Neural crest cell (in vitro differentiated cells): ENCODE measurements at regions not wholly inside any gene's neighbourhood (a gene's known extent, or its start where the extent isn't known, plus 50 kb on each side); places are given as distances from the start of the nearest gene placed in this dataset.

Experiments used
- DNase-seq: peaks from one replicate; pipeline ENCODE4 v3.0.0; 2021; ENCODE audit warnings: low read depth, mixed read lengths, low spot score
- H3K27ac Mint-ChIP-seq: one replicate; pipeline ENCODE4 v1.8.0; 2021; ENCODE audit warnings: mild to moderate bottlenecking, mixed read lengths; ENCODE audit not compliant: unreplicated experiment
- H3K27me3 Mint-ChIP-seq: 2 replicates; pipeline ENCODE4 v1.8.0; 2021; ENCODE audit warnings: low read depth, mild to moderate bottlenecking, mixed read lengths
- H3K36me3 Mint-ChIP-seq: 2 replicates; pipeline ENCODE4 v1.8.0; 2021; ENCODE audit warnings: low read depth, mild to moderate bottlenecking, mixed read lengths
- H3K4me1 Mint-ChIP-seq: 2 replicates; pipeline ENCODE4 v1.8.0; 2021; ENCODE audit warnings: mixed read lengths
- H3K4me3 Mint-ChIP-seq: one replicate; pipeline ENCODE4 v1.8.0; 2021; ENCODE audit warnings: mild to moderate bottlenecking, mixed read lengths
- H3K9me3 Mint-ChIP-seq: 2 replicates; pipeline ENCODE4 v1.8.0; 2021; ENCODE audit warnings: mixed read lengths
- CTCF ChIP-seq: fragments of 200-600 bp; sonication (generic); conservative IDR thresholded peaks from 2 replicates; pipeline ENCODE4 v1.5.0; 2021; ENCODE audit warnings: antibody characterized with exemption, mild to moderate bottlenecking

GRCh38 chr12:39178837-39179236 lies 264.1 kb downstream of the KIF21A start:
- DNase-seq: no peak
- no peak overlapping the region for H3K4me3 Mint-ChIP-seq
- no peak for TF ChIP-seq CTCF
- no peaks in the 10 kb centered on the region for H3K36me3 Mint-ChIP-seq
- H3K9me3 Mint-ChIP-seq: peaks cover 2% of the 10 kb centered on the region
- H3K27ac Mint-ChIP-seq: no peak overlapping the region
- H3K27me3 Mint-ChIP-seq: no peaks in the 10 kb centered on the region
- no peaks in the 10 kb centered on the region for H3K4me1 Mint-ChIP-seq

- Mint-ChIP-seq H3K4me1 (no peaks in the 10 kb centered on the region), H3K9me3 (peaks cover 2% of the 10 kb centered on the region), H3K27ac (no peak overlapping the region), H3K36me3 (no peaks in the 10 kb centered on the region), H3K27me3 (no peaks in the 10 kb centered on the region), H3K4me3 (no peak overlapping the region)
- no peak for TF ChIP-seq CTCF
- DNase-seq: no peak
These were observed 266.6 kb downstream of the KIF21A start for GRCh38 chr12:39176356-39176755.

- H3K4me1 Mint-ChIP-seq: no peaks in the 10 kb centered on the region
- no peaks in the 10 kb centered on the region for H3K27me3 Mint-ChIP-seq
- no peak overlapping the region for H3K4me3 Mint-ChIP-seq
- peaks cover 2% of the 10 kb centered on the region for H3K9me3 Mint-ChIP-seq
- H3K36me3 Mint-ChIP-seq: no peaks in the 10 kb centered on the region
- TF ChIP-seq CTCF: no peak
- no peak overlapping the region for H3K27ac Mint-ChIP-seq
- DNase-seq: no peak
These were observed 268.3 kb upstream of the CPNE8 start for GRCh38 chr12:39173726-39174125.

- Mint-ChIP-seq H3K4me3 (no peak overlapping the region), H3K27me3 (no peaks in the 10 kb centered on the region), H3K9me3 (no peaks in the 10 kb centered on the region), H3K36me3 (no peaks in the 10 kb centered on the region), H3K4me1 (peaks cover 6% of the 10 kb centered on the region), H3K27ac (no peak overlapping the region)
- no peak for TF ChIP-seq CTCF
- no peak for DNase-seq
These were observed 259.9 kb upstream of the CPNE8 start for GRCh38 chr12:39165338-39165737.

GRCh38 chr12:39161465-39162085 lies 256.2 kb upstream of the CPNE8 start:
- no peak for DNase-seq
- H3K4me1 Mint-ChIP-seq: peaks cover 6% of the 10 kb centered on the region
- no peaks in the 10 kb centered on the region for H3K27me3 Mint-ChIP-seq
- no peak for TF ChIP-seq CTCF
- H3K36me3 Mint-ChIP-seq: no peaks in the 10 kb centered on the region
- H3K27ac Mint-ChIP-seq: no peak overlapping the region
- no peaks in the 10 kb centered on the region for H3K9me3 Mint-ChIP-seq
- no peak overlapping the region for H3K4me3 Mint-ChIP-seq
